ENCODE measurements at regions not wholly inside any gene's neighbourhood (a gene's known extent, or its start where the extent isn't known, plus 50 kb on each side); places are given as distances from the start of the nearest gene placed in this dataset.

GRCh38 chr3:194840661-194841514 lies 155.2 kb downstream of the FAM43A start:
- Histone ChIP-seq H3K4me2 (peak overlapping the region; percentile 28; the same call in 1 of the 3 replicates), H3K4me3 (no peak overlapping the region), H3K27ac (no peak overlapping the region; a peak in 1 of 6 replicates), H3K4me1 (0 out of 3 replicates have a peak, but pooled peaks cover 4% of the 10 kb centered on the region), H3K9me3 (no peaks in the 10 kb centered on the region)
- POLR2A ChIA-PET: interaction anchor here (0.5 kb wide), 1 partner anchor 26 kb away, joined by 5 read pairs; no protein-coding TSS in a partner anchor
- CTCF ChIA-PET: no interaction called here
- DNase-seq (ENCODE audit: low read depth in 1 of 2, low spot score in 1 of 2) (peak; percentile 25 to 29), ATAC-seq (peak; percentile 62 to 77; a peak in 4 of 6 replicates), FAIRE-seq (no peak)
- TF ChIP-seq CEBPB (IDR thresholded peaks at IDR 0.05): no peak
- no peak for TF ChIP-seq NR3C1 (IDR thresholded peaks at IDR 0.05)
- WGBS (ENCODE audit: missing lambda C conversion rate): 56% methylated on average over 21 of the region's 21 CpGs

GRCh38 chr3:194841515-194841841 lies 155.8 kb downstream of the FAM43A start:
- no peak overlapping the region for H3K4me3 ChIP-seq
- 0 out of 3 replicates have a peak, but pooled peaks cover 4% of the 10 kb centered on the region for H3K4me1 ChIP-seq
- TF ChIP-seq ATOH8 (CRISPR knock-in tag; IDR thresholded peaks at IDR 0.05; ENCODE audit: low read depth) (no peak), HMGXB4 (CRISPR knock-in tag; IDR thresholded peaks at IDR 0.05; ENCODE audit: borderline replicate concordance) (no peak), ZC3H11A (IDR thresholded peaks at IDR 0.05) (no peak), HEYL (CRISPR knock-in tag; IDR thresholded peaks at IDR 0.05) (no peak), MAZ (IDR thresholded peaks at IDR 0.05; ENCODE audit: borderline replicate concordance, low read depth, low read length) (no peak), RFX5 (IDR thresholded peaks at IDR 0.05) (no peak), CBX2 (IDR thresholded peaks at IDR 0.05; ENCODE audit: borderline replicate concordance, low read depth) (no peak), NFE2L2 (conservative IDR thresholded peaks at IDR 0.05; ENCODE audit: low read length) (no peak), FOXS1 (CRISPR knock-in tag; IDR thresholded peaks at IDR 0.05) (no peak), CEBPB (IDR thresholded peaks at IDR 0.05) (no peak), CHD4 (IDR thresholded peaks at IDR 0.05; ENCODE audit: borderline replicate concordance) (no peak), CTCF (IDR thresholded peaks at IDR 0.05) (no peak), MAX (IDR thresholded peaks at IDR 0.05) (no peak), E2F6 (IDR thresholded peaks at IDR 0.05; ENCODE audit: borderline replicate concordance, low read depth) (no peak)
- POLR2A ChIA-PET: no interaction called here
- 90% methylated on average over 2 of the region's 2 CpGs for WGBS (ENCODE audit: missing lambda C conversion rate)
- no peak for FAIRE-seq
- ATAC-seq: no peak
- CTCF ChIA-PET: no interaction called here
- H3K9me3 ChIP-seq: no peaks in the 10 kb centered on the region
- DNase-seq (ENCODE audit: low read depth in 1 of 2, low spot score in 1 of 2): no peak
- H3K27ac ChIP-seq: no peak overlapping the region; a peak in 1 of 6 replicates
- no peak overlapping the region for H3K4me2 ChIP-seq

GRCh38 chr3:194843556-194843955 lies 157.9 kb downstream of the FAM43A start:
- ATAC-seq (no peak), FAIRE-seq (no peak), DNase-seq (ENCODE audit: low read depth in 1 of 2, low spot score in 1 of 2) (no peak)
- ChIA-PET CTCF (interaction anchor here (1.1 kb wide), 1 partner anchor 12 kb away, joined by 3 read pairs; no protein-coding TSS in a partner anchor), POLR2A (no interaction called here)
- no peaks in the 10 kb centered on the region for H3K9me3 ChIP-seq
- no peak overlapping the region for H3K4me2 ChIP-seq
- H3K27ac ChIP-seq: no peak overlapping the region
- WGBS (ENCODE audit: missing lambda C conversion rate): 75% methylated on average over 8 of the region's 8 CpGs
- 0 out of 3 replicates have a peak, but pooled peaks cover 4% of the 10 kb centered on the region for H3K4me1 ChIP-seq
- TF ChIP-seq FOXS1 (CRISPR knock-in tag; IDR thresholded peaks at IDR 0.05): no peak
- no peak for TF ChIP-seq CHD4 (IDR thresholded peaks at IDR 0.05; ENCODE audit: borderline replicate concordance)
- no peak for TF ChIP-seq SMC3 (IDR thresholded peaks at IDR 0.05)
- TF ChIP-seq CBX8 (IDR thresholded peaks at IDR 0.05): no peak
- TF ChIP-seq CEBPB (IDR thresholded peaks at IDR 0.05): no peak
- no peak overlapping the region for H3K4me3 ChIP-seq

Measured in A549 (cell line).